ENCODE measurements at regions not wholly inside any gene's neighbourhood (a gene's known extent, or its start where the extent isn't known, plus 50 kb on each side); places are given as distances from the start of the nearest gene placed in this dataset.
"Not testable (repeated sequence)": the region's sequence is repeated elsewhere in the genome, so short reads cannot be mapped to it uniquely, and the experiment has no call there.

DNA sequence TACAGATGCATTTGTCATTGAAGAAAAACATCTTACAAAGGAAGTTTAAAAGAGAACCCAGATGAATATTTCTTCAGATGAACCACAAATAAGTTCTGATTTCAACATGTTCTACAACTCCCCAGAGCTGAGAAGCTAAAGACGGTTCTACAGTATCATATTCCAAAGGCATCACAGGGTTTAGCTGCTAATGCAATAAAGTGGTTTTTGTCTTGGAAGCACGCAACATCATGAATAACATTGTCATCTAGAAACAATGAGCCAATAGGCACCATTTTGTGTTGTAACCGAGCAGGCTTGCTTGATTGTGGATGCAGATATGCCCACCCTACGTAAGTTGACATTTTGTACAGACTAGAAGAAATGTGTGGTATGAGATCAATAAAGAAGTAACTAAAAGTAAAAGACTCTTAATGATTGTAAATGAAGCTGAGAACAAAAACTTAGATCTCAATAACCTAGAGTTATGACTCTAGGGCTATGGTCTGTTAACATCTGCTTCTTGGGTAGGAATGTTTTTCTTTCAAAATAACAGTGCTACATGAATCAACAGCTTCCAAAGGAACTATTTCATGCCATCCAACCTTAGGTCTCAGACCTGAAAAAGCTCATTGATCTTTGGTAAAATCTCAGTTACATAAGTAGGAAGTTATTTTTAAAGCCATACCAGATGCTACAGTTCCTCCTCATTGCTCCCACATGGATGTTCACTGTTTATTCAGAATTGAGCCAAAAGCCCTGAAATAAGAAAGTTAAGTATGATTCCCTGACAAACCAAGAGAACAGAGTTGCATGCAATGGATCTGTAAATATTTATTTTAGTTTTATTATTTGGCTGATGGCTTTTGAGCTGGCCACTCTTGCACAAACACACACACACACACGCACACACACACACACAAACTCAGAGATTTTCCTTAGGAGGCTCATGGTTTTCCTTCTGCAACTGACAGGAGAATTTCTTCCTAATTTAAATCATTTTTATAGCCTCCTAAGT is 118.7 kb upstream of the SLCO6A1 start:
- DNase-seq = no peak

DNA sequence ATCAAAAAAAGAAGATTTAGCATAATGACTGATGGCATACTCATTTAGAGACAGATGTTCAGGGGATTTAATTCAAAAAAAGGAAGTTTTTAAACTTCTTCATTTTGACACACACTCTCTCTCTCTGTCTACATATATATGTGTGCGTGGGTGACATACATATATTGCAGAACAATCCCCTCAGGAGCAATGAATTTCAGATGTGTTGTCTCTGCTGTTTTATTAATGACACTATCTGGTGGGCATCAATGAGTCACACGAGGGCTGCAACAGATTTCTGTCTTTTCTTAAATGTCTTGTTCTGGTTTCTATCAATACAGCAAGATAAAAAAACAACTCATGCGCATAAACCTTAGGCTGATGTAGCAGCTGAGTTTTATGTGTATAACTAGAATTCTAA is 123.5 kb upstream of the SLCO6A1 start:
- DNase-seq = no peak

DNA sequence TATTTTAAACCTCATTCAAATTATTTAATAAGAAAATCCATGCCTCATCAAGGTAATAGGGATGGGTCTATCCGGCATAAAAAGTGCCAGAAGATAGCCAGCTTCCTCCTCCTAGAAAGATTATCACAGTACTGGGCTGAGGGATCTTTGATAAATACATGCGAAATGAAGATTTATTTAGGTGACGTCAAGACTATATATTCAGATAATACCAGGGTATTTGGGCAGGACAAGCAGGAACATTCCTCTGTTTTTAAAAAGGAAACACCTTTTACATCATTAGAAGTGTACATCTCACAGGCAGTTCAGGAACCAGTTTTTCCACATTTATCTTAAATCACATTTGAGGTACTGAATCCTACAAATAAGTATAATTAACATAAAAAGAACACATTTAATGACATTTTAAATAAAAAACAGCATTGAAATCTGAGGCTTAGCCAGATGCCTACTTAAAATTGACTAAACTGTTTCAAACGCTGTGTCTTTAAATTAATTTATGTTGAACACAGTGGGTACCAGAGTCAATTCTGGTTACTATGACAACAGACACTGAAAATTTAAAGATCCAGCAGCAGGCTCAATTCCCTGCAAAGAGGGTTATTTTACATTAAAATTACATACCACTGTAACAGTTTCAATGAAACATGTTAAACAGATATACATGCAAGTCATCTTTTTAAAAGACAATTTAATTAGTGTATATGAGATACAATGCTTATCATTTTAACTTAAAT is 124.7 kb upstream of the SLCO6A1 start:
- no peak for DNase-seq

DNA sequence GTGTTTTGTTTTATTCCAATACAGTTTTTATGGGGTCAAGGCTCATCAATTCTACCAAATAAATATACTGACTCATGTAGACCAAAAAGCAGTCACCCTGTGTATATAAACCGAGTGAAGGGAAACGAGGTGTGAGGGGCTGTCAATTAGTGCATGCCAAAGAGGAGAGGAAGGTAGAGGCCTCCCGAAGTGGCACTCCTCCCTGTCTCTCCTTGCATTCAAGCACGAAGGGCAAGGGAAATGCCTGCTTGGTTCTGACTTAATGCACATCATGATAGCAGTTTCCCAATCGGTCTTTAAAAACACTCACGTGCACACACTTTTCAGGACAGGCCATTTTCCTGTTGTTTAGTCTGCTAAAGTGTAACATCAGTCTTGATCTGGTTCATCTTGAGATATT is 125.6 kb upstream of the SLCO6A1 start:
- no peak for DNase-seq

DNA sequence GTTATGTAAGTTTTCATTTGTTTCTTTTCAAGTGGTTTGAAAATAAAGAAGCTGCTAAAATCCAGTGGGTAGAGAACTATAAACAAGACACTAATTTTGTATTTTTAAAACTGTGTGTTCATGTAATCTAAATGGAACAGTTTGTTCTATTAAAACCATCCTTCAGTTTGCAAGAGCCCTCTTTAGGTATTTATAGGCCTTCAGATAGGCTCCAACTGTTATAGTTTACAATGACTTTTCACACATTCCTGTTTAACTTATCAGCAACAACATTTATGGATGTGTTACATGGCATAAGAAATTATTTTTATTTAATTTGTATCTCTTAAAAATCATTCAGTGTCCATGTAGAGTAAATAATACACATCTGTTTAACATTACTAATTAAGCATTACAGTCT is 126.7 kb upstream of the SLCO6A1 start:
- no peak for DNase-seq

DNA sequence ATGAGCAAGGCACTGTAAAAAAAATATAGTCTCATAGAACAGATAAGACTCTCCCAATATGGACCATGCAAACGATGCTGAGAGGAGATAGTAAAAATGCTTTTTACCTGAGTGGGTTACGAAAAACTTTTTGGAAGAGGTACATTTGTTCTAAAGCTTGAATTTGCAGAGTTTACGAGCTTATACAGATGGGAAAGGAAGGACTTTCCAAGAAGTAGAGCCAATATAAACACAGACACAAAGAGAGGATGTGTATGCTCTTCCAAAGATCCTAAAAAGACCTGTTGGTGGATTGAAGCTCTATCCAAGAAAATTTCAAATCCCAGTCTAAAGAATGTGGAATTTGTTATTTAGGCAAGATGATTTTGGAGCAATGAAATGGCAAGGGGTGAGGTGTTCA is 127.1 kb upstream of the SLCO6A1 start:
- DNase-seq = no peak

DNA sequence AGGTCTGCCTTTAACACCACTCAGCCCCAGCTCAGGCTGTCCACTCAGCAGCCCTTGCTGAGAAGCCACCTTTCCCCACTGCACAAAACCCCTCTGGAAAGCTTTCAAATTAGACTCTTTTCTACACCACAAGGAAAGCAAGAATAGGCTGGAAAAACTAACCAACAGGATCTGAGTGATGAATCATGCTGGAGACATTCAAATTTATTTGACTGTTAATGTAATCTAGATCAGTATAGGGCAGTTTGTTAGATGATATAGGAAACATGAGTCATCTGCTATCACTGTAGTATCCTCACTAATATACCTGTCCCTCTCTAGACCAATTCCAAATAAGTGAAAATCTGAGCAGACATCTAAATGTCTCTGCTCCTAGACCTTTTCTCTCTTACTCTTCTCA is 127.8 kb upstream of the PAM start:
- DNase-seq = no peak

DNA sequence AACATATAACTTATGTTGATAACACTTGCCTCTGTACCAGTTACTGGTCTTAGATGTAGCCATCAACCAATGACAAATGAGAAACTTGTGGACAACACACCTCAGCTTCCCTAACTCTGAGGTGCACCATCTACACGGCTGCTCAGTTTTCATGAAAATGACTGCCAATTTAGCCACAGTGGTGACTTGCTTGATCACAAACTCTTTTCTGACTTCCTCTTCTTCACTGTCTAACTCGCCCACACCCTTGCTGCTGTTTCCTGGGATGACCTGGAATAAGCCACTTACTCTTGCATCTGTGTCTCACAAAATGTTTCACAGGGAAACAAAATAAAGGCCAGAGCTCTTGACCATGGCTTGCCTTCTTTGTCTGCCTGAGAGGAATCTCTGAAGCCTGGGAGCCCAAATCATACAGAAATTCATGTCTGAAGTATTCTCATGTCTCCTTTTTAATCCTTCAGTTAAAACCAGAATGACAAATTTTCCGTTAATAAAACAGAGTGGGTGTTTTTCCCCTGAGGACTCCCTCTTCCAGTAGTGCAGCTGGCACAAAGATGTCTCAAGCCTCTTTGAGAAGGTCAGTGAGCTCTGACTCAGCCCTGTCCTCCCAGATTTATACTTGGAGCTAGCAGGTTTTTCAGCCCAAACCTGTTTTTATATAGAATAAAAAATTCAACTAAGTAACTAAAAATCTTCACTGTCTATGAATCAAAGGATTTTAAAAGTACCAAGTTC is 126.5 kb upstream of the PAM start:
- DNase-seq = no peak

DNA sequence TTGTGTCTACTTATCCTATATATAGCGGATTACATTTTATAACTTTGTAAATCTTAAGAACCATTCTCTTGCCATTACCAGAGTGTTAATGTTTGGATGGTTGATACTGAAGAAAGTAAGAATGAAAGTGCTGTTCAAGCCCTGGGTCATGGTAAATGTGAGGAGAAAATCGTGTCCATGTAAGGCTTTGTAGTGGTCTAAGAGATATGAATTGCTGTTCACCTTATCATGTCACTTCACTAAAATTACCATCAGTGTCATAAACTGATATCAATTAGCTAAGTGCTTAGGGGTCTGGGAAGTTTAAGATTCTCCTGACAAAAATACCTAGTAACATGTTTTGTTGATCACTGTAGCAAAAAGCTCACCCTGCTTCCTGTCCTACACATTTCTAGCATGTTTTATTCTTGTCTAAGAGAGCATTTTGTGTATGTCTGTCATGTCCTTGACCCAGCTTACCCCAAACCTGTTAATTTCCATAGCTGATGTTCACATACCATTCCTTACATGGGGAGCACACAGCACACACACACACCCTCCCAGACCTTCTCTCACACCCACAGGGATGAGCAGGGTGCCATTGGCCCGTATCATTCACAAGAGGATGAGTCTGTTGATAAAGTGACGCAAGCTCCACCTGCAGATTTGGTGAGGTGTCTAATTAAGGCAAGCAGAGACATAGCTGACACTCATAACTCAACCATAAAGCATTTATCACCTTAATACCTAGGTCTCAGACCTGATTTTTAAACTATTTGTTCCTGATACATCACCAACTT is 125.1 kb upstream of the PAM start:
- no peak for DNase-seq

DNA sequence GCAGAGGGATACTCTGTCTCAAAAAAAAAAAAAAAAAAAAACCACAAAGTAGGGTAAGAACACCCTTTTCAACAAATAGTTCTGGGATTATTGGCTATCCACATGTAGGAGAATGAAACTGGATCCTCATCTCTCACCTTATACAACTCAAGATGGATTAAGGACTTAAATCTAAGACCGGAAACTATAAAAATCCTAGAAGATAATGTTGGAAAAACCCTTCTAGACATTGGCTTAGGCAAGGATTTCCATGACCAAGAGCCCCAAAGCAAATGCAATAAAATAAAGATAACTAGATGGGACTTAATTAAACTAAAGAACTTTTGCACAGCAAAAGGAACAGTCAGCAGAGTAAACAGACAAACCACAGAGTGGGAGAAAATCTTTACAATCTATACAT is 119.7 kb upstream of the PAM start:
- DNase-seq = not testable (repeated sequence)

DNA sequence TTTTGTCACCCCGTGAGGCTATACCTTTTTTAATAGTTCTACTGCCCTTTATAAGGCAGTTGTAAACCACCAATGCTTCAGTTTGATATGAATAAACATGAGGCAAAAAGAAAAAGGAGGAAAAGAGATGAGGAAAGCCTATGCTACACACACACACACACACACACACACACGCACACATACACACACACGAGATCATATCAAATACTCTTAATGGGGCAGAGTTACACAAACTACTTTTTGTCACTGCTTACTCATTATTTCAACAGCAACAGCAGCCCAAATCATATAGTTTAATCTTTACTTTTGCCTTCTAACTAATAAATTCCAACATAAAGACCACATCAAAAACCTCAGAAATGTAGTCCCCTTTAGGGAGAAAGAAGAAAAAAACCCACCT is 116.8 kb upstream of the PAM start:
- DNase-seq = no peak

DNA sequence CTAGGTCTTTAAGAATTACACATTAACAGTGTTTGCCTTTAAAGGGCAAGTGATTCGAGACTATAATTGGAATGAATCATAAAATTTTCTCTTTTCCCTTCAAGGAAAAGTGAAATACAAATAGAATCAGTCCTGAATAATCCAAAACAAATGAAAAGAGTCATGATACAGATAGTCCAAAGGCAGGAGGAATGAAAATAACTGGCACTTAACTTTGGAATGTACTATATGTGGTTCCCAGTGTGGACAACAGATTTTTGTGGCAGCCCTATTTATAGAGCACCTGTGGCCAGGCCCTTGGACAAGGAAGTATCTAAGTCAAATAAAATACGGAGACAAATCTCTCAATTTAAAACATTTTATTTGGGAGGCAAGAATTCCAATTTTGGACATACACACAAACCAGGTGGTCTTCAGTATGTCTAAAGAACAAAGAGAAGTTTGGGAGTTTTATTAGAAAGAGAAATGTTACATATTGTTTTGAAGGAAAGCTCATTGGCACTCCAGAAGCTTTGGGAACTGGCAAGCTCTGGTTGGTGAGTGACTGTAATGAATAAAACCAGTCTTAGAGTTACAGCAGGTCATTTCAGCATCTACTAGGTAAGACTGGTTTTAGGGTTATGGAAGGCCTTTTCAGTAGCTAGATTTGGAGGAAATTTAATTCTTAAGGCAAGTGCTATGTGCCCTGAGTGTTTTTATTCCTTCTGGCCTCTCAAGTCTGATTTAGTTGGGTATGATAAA is 116.0 kb upstream of the PAM start:
- DNase-seq = no peak

DNA sequence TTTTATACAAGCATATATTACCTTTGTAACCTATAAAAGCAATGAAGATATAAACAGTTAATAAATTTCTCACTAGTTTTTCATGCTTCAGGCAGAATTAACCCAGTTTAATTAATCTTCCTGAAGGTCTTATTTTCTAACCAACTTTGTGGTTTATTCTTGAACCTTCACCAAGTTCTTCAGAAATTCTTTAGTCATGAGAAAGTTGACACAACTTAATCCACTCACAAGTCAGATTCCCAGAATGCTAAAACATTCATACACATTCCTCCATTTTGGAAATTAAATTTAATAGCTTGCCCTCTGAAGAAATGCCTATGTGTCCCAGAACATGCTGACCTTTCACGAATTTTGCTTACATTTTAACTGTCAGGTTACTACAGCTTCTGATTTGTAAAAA is 105.4 kb upstream of the PAM start:
- DNase-seq = no peak

DNA sequence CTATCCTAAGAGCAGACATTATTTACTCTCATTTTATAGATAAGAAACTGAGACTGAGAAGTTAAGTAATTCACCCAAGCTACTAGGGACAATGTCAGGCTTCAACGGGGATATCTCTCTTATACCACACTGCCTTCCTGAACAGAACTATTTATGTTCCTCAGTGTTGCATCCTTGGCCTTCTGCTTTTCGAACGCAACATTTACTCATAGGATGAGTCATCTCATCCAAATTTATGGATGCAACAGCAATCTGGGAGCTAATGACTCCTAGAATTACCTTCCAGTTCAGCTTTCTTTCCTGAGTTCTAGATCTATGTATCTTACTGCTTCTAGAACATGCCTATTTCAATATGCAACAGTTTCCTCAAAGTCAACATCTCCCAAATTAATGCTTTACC is 103.6 kb upstream of the PAM start:
- DNase-seq = no peak

DNA sequence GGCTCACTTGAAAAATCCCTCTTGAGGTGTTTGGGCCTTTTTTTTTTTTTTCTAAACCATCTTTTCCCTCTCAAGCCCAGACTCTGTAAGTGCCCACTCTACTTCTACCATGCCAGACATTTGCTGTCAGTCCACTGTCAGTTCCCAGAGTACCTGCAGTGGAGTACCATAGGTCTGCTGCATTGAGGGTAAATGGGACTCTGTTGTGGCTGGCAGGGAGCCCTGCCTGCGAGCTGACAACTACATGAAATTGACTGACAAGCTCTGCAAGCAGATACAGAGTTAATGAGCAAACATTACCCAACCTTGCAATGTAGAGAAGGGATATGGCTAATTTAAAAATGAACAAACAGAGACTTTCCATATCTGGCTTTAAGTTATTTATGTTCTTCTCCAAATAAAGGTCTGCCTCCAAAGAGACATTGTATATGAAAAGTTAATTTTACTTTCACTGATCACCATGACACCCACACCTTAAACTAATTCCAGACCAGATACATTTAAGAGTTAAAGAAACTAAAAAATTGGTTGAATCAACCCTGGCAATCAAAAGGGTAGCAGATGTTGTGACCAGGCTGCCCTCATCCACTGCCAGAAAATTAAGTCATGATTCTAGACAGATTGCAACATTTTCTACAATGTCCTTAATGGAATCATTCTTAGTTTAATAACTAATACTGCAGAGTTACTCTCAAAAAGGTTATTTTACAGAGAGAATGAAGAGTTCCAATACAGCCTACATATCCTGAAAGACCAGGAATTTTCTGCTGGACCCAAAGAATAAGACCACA is 100.4 kb upstream of the PAM start:
- DNase-seq = no peak

DNA sequence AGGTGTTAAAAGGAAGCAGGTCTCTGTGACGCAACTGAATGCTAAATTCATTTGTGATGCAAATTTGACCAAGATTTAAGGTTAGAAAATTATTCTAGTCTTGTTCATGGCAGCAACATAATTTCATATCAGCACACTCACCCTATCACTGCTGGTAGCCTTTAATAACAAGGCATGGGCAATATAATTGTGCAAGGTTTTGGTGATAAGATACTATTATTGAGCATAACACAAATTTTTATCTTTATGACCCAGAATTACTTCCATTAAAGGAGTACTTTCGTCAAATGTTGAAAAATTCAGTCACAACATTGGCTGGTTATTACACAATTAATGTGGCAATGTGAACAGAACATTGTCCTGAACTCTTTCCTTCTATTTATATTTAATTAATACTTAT is 96.0 kb upstream of the PAM start:
- DNase-seq = no peak

DNA sequence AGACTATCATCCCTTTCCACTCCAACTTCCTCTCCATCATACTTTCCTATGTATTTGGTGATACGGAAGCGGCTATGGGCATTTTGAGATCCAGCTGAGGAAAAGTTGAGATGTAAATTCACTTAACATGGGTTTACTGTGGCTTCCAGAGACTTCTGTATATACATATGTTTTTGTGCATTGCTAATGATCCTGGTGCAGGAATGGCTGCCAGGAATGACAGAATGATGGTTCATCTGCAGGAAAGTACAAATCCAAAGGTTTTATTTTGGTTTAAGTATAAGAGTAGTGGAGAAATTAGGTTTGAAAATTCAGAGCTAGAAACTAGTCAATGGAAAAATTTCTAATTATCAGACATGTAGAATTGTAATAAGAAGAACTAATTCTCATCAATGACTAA is 95.0 kb upstream of the PAM start:
- DNase-seq = no peak

DNA sequence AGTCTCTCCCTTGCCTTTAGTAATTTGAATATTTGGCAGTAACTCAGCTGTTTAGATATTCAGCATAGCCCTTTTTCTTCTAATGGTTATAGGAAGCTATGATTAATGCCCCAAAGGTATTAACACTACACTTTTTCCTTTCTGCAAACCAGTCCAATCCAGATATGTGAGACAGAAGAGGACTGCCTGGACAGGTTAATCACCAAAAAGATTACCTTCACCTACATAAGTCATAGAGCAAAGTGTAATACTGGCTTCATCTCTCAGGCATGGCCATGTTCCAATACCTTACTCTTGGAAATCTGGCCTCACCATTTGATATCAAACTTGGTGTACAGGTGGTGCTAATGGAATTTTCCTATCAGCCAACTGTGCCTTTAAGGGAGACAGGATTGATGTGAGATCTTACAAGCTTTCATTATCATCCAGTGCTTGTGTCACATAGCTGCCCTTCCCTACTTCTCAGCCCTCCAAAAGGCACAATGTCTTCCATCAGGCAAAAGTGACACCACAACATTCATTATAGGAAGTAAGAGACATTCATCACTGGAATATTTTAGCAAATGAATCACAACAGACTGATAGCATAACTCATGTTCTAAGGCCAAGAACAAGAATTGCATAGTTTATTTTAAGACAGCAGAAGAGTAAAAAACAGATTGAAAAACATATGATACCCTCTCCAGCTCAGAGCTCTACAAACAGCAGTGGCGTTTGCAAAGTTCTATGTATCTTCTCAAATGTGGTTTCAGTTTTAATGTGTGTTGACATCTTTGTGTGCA is 91.2 kb upstream of the PAM start:
- DNase-seq = no peak

DNA sequence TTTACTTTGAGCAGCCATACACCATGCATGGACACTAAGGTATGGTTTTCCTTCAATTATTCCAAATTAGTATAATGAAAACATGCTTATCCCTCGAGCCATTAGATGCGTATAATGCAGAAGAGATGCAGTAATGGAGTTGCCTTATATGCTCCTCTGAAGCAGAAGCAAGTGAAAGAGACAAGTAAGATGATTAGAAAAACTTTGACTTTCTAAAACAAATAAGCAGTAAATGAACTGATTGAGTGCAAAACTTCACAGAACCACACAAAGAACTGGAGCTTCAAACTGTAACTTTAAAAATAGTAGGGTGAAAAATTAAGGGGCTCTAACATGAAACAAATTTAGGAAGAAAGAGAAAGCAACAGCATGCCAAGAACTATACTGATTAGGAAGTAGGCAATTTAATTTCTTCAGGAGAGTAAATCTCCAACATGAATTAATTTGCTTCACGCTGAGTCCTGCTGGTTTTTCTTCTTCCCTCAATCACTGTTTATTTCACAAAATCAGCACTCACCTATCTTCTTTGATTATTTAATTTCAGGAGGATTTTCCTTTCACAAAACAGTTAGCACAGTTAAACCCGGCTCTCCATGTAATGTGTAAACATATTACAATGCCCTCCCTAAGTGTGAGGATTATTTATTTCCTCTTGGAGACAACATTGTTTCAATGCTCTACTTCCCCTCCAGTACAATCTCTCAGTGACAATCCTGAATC is 90.3 kb upstream of the PAM start:
- DNase-seq = no peak
